T1000 (cell line): ENCODE measurements at regions not wholly inside any gene's neighbourhood (a gene's known extent, or its start where the extent isn't known, plus 50 kb on each side); places are given as distances from the start of the nearest gene placed in this dataset.

Experiments used
- DNase-seq: peaks from one replicate; lab custom pipeline; 2025; ENCODE audit warnings: mixed read lengths; lab: John Stamatoyannopoulos, UW

DNA sequence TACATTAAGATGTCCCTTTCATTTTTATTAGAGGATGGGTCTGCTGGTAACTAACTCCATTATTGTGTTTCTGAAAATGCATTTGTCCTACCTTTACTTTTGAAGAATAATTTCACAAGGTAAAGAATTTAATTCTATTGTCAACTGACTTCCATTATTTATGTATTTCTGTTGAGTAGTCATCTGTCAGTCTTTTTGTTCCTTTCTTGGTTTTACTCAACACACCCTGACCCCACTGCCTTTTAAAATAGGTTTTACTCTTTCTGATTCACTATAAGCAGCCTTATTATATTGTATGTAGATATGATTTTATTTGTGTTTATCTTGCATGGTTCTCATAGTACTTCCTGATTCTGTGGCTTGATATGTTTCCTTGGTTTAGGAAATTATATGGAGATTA lies 237.5 kb downstream of the TGFB2 start:
- DNase-seq, result no peak

DNA sequence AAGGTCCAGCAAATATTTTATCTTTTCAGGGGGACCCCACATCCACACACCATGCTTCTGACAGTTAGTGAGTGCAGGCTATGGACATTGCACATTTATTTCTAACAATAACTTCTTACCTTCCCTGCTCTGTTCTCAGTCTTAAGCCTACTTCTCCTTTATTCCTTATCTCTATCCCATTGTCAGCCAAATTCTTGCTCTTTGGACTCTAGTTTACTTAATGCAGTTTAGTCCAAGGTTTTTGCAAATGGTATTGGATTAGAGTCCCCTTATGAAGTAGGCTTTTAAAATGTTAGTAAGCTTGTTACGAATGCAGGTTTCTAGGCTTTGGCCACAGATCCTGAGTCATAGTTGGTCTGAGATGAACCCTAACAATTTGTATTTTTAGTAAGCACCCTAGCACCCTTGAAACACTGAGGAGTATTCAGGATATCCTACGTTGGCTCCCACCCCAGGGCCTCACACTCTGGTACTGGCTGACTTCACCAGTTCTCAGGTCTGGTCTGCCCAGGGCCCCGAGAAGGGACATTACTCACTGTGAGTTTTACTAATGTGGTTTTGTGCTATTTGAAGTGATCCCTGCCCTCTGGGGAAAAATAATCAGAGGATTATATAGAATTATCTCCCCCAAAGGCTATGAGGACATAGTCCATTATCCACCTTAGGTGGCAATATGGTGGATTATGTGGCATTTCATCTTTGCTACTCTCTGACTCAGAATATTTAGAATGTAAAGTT lies 239.5 kb downstream of the TGFB2 start:
- DNase-seq, result peak; percentile 38

- DNase-seq, result peak; percentile 80
These were observed 240.5 kb downstream of the TGFB2 start for GRCh38 chr1:218585511-218586184.

- DNase-seq, result no peak
These were observed 242.8 kb downstream of the TGFB2 start for GRCh38 chr1:218587900-218588299.

DNA sequence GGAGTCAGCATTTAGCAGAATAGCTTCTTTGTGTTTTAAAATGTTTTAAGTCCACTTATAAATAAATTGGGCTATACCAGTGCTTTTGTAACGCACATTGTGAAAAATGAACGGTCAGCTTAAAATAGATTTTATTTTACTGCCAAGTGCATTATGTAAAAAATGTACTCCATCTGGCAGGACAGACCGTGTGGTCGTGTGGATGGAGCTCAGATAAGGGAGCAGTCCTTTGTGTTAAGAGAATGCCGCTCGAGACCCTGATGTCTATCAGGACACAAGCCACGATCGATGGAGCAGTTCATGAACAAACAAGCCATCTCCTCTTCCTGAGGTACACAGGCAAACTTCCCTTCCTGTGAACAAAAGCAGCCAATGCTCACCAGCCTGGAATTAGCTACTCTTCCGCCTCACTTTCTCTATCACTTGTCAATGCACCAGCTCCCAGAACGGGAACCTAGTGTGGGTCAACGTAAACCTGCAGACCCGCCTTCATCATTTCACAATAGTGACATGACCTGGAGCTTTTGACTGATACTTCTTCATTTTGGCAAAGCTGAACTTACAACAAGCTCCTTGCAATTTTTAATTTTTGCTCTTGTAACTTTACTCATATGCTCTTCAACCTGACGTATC lies 243.5 kb downstream of the TGFB2 start:
- DNase-seq, result no peak

GRCh38 chr1:218589487-218589886 lies 244.4 kb downstream of the TGFB2 start:
- DNase-seq, result no peak

- DNase-seq, result no peak
These were observed 246.8 kb downstream of the TGFB2 start for GRCh38 chr1:218591966-218592365.

GRCh38 chr1:218592688-218593087 lies 247.6 kb downstream of the TGFB2 start:
- DNase-seq, result no peak

DNA sequence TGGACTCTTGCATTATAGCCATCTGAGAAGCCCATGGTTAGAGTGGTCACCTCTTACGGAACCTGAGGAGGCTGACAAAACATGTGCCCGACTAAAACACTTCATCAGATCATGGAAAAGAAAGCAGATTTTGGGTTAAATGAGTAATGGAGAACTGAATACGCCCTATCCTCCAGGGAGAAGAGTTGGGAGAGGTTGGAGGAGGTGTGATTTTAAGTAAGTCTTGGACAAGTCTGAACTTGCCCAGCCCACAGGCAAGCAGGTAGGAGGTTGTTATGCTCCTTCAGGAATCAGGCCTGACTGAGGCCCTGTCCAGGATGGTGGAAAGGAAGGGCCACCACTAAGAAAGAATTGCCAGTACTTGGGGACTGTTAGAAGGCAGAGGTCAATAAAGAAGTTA lies 255.8 kb downstream of the TGFB2 start:
- no peak for DNase-seq

- DNase-seq, result no peak
These were observed 259.1 kb downstream of the TGFB2 start for GRCh38 chr1:218604217-218604616.

DNA sequence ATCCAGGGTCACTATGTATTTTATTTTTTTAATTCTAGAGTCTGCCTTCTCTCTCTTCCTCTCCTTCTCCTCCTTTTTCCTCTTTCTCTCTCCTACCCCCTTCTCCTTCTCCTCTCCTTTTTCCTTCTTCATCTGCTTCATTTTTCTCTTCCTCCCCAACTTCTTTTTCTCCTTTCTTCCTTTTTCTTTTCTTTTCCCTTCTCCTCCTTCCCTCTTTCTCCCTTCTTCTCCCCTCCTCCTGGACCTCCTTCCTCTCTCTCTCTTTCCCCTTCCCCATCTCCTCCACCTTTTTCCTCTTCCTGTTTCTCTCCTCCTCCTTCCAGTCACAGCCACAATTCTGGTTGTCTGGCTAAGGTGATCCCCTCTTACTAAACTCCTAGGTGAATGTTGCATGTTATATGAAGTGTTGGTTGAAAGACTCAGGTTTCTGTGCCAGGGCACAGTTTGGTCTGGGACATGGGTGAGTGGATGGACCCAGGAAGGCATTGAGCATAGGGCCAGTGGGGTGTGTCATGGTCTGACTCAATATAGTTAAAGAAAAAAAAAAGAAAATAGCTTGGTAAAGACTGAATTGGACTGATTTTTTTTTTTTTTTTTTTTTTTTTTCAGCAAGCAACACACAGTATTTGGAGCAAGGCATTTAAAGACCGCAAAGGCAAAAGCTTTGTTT lies 266.9 kb downstream of the TGFB2 start:
- DNase-seq, result no peak

DNA sequence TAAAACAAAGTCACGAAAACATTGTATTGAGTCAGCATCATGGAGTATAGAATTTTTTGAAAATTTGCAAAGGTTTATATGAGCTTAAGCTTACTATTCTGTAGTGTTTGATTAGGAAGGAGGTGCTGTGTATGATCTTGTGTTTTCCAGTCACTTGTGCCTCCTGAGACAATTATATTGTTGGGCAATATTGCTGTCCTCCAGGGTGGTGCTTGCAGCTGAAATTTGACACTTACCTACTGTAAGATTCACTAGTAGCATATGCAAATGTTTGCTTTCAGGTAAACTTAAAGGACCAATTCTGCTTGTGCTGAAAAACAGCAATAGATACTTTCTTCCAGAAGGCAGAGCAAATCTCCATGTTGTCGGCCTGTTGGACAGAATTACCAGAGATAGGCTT lies 268.0 kb downstream of the TGFB2 start:
- no peak for DNase-seq

- DNase-seq, result no peak
These were observed 268.9 kb downstream of the TGFB2 start for GRCh38 chr1:218614031-218614430.

DNA sequence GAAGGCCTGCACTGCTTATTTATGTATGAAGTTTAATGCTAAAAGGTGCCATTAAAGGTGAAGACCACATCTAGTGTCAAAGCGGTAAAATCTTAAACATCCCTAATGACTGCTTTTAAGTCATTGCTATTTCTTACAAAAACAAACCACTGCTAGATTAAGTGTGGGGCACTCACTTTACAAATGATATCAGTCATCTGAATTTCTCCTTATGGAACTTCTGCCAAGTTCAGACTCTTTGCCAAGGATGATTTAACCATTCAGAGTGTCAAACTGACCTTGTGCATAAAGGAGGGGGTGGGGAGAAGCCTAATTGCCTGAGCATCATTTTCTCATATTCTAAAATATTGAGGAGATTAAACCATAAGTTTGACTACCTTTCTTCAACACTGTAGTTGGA lies 271.5 kb downstream of the TGFB2 start:
- no peak for DNase-seq

DNA sequence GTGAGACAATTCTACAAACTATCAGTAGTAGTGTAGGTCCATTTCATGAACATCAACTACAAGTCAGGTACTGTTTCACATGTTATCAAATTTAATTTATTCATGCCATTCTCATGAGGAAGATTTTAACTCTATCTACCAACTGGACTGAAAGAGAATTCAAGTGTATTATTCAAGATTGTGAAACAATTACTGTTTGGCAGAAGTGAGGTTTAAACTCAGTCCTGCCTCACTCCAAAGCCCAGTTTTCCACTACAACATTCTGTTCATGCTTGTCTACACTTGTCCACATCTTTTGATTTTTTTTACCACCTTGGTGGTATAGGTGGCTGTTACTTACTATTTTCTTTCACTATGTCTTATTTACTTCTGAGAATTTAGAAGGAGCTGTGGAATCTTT lies 272.9 kb downstream of the TGFB2 start:
- no peak for DNase-seq

DNA sequence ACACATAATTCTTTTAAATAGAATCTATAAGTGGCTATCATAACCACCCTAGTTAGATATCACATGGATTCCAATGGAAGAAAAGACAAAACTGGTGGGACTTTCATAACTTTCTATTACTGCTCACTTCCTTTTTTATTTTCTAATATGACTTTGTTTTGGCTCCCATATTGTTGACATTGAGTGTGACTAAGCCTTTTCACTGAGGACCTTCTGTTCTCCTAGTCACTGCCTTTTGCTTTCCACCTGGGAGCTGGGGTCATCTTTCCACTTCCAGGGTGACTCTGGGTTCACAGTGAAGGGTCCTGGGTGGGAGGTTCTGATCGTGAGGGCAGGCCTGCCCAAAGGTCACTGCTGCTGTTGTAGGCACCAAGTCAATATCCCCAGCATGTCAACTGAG lies 275.8 kb downstream of the TGFB2 start:
- no peak for DNase-seq

DNA sequence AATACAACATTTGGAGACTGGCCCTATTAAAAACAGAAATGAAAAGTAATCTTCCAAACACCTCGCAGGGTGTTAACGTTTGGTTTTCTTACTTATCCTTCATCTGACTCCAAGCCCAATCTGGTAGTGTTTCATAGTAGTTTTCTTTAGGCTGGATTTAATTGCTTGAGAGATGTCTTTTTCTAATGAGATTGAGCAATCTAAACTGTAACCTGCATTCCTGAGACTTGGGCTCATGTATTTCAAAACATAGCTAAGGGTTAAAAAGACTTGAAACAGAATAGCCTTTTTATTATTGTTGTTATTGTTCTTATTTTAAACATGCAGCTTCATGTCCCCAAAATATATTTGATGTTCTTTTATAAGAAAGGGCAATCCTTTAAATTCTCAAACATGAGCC lies 278.9 kb downstream of the TGFB2 start:
- no peak for DNase-seq

DNA sequence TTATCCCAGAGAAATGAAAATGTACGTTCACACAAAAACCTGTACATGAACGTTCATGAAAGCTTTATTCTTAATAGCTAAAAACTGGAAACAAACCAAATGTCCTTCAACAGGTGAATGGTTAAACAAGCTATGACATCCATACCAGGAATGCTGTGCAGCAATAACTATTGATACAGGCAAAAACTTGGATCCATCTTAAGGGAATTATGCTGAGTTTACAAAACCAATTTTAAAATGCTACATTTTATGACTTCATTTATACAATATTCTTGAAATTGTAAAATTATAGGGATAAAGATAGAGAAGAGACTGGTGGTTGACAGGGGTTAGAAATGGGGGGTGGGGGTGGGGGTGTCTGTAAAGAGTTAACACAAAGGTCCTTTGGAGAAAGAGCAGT lies 280.3 kb downstream of the TGFB2 start:
- no peak for DNase-seq

DNA sequence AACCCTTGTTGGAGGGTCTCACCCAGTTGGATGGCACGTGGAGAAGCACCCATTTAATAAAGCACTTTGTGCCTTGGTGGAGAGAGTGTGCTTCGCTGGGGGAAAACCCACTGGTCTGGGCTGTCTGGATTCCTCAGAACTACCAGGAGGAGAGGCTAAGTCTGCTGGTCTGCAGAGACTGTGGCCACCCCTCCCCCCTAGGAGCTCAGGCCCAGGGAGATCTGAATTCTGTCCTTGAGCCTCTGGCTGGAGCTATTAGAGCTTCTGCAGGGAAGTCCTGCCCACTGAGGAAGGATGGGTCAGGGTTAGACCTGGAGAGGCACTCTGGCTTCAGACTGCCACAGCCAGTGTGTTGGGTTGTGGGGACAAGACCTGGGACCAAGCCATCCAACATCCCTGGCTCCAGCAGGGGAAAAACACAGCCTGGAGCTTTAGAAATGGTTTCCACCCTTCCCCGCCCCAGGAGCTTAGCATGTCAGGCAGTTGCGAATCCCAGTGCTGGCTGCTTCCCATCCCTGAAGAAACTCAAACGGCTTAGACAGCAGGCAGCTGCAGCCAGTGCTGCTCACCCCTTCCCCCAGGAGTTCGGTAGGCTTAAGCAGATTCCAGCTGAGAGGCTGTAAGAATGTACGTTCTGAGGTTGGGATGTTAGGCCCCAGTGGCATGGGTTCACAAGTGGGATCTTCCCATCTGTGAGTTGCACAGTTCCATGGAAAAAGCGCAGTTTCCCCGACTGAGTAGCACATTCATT lies 288.3 kb downstream of the TGFB2 start:
- no peak for DNase-seq

DNA sequence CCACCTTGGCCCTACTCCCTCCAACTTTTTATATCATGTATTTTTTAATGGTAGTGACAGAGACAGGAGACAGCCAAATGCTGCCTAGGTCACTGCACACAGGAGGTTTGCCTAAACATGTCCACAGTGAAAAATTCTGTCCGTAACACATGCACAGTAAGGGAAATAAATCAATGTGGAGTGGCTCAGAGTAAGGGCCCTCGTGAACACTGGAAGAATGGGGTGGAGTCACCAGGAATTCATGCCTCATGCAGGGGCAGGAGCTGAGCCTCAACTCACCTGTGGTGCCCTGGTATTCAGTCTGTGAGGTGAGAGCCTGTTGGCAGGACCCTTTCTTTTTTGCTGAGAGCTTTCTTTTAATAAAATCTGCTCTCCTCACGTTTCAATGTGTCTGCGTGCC lies 289.1 kb downstream of the TGFB2 start:
- DNase-seq, result no peak

DNA sequence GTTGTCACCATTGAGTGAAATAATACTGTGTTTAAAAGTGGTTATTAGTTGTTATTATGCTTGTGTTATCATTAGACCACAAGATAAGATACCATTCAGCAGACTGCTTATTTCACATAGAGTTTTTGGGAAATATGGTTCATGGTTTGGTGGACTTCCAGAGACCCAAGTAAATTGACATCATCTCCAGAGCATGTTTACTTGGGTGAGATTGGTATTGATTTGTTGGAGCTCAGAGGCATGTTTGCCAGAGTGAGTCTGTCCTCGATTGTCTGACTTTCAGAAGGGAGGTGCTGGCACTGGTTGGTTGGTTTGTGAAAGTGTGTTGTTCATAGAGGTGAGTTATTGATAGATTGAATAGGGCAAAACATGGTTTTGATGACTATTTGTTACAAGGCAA lies 291.4 kb downstream of the TGFB2 start:
- no peak for DNase-seq

DNA sequence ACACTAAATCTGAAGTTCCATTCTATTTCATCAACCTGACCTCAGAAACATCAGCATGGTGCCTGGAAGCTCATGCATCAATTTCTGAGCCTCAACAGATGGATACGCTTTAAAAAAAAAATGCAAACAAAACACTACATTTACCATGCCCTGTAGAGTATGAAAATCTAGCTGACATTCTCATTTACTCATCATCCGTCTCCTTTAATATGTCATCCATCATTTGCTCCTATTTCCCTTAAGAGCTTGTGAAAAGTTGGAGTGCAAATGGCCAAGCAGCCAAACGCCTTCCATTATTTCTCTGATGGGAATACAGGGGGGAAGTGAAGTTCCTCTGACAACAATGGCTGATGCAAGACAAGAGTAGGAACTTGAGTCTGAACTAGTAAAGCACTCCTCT lies 295.0 kb downstream of the TGFB2 start:
- no peak for DNase-seq
